ENCODE measurements at regions not wholly inside any gene's neighbourhood (a gene's known extent, or its start where the extent isn't known, plus 50 kb on each side); places are given as distances from the start of the nearest gene placed in this dataset.

DNA sequence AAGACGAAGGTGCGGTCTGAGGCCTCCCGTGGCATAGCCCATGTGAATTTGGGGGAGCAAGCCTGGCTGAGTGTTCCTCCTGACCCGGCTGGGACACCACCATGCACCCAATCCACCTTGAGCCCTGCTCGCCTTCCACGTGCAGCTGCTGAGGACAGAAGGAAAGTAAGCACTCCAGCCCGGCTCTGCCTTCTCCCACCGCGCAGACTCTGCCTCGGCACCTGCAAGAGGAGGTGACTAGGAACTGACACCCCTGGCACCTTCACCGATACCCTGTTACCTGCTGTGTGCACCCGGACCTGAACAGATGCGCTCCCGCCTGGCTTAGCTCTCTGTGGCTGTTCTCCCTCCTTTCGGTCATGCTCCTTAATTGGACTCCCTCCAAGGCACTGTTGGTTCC, 57.0 kb upstream of the OPN4 start:
- CTCF ChIA-PET, result interaction anchor here (1.4 kb wide), 2 partner anchors 196 to 197 kb away, joined by 3 to 6 read pairs; no protein-coding TSS in a partner anchor
- POLR2A ChIA-PET, result no interaction called here
- Histone ChIP-seq H3K27me3 (ENCODE audit: control insufficient read depth, insufficient read depth, low read length) (peaks cover 4% of the 10 kb centered on the region), H3K4me3 (ENCODE audit: low read depth, low read length) (no peak overlapping the region), H3K36me3 (ENCODE audit: control insufficient read depth, insufficient read depth, low read length) (no peaks in the 10 kb centered on the region)
- TF ChIP-seq, protein P1, sequence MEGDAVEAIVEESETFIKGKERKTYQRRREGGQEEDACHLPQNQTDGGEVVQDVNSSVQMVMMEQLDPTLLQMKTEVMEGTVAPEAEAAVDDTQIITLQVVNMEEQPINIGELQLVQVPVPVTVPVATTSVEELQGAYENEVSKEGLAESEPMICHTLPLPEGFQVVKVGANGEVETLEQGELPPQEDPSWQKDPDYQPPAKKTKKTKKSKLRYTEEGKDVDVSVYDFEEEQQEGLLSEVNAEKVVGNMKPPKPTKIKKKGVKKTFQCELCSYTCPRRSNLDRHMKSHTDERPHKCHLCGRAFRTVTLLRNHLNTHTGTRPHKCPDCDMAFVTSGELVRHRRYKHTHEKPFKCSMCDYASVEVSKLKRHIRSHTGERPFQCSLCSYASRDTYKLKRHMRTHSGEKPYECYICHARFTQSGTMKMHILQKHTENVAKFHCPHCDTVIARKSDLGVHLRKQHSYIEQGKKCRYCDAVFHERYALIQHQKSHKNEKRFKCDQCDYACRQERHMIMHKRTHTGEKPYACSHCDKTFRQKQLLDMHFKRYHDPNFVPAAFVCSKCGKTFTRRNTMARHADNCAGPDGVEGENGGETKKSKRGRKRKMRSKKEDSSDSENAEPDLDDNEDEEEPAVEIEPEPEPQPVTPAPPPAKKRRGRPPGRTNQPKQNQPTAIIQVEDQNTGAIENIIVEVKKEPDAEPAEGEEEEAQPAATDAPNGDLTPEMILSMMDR (IDR thresholded peaks at IDR 0.05; ENCODE audit: insufficient read depth, low read depth, low read length), result no peak
- DNase-seq (ENCODE audit: low read depth), result no peak

DNA sequence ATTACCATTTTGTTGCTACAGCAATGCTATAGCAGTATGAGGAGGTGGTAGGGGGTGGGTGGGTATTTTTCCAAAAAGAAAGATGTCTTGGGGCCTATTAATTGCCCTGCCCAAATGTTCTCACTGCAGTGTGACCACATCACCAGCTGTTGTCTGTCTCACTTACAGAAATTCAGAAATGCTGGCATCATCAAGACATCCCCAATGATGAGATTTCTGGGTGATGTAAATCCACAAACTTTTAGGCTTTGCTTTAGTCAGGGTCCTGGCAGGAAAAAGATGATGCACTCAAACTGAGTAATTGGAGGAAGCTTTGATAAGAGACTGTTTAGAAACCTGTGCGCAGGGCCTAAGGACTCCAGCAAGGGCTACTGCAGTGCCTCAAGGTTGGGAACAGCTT, 56.2 kb upstream of the OPN4 start:
- ChIA-PET POLR2A (no interaction called here), CTCF (interaction anchor here (0.6 to 0.8 kb wide), 2 partner anchors 12 to 342 kb away, joined by 3 read pairs; no protein-coding TSS in a partner anchor)
- Histone ChIP-seq H3K36me3 (ENCODE audit: control insufficient read depth, insufficient read depth, low read length) (no peaks in the 10 kb centered on the region), H3K4me3 (ENCODE audit: low read depth, low read length) (no peak overlapping the region), H3K27me3 (ENCODE audit: control insufficient read depth, insufficient read depth, low read length) (peaks cover 4% of the 10 kb centered on the region)
- TF ChIP-seq, protein P1 (IDR thresholded peaks at IDR 0.05; ENCODE audit: insufficient read depth, low read depth, low read length), result no peak
- DNase-seq (ENCODE audit: low read depth), result no peak

DNA sequence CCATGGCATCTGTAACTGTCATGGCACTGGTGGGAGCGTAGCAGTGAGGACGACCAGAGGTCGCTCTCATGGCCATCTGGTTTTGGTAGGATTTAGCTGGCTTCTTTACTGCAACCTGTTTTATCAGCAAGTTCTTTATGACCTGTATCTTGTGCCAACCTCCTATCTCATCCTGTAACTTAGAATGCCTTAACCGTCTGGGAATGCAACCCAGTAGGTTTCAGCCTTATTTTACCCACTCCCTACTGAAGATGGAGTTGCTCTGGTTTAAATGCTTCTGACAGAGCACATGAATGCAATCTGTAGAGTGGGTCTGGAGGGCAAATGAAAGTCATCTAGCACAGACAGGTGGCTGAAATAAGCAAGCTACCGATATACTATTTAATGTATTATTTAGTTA, 55.3 kb upstream of the OPN4 start:
- TF ChIP-seq, protein P1 (IDR thresholded peaks at IDR 0.05; ENCODE audit: insufficient read depth, low read depth, low read length), result no peak
- CTCF ChIA-PET, result interaction anchor here (0.8 to 1.2 kb wide), 2 partner anchors 13 to 14 kb away, joined by 3 read pairs; no protein-coding TSS in a partner anchor
- Histone ChIP-seq H3K27me3 (ENCODE audit: control insufficient read depth, insufficient read depth, low read length) (peaks cover 4% of the 10 kb centered on the region), H3K4me3 (ENCODE audit: low read depth, low read length) (no peak overlapping the region), H3K36me3 (ENCODE audit: control insufficient read depth, insufficient read depth, low read length) (no peaks in the 10 kb centered on the region)
- POLR2A ChIA-PET, result no interaction called here
- no peak for DNase-seq (ENCODE audit: low read depth)

DNA sequence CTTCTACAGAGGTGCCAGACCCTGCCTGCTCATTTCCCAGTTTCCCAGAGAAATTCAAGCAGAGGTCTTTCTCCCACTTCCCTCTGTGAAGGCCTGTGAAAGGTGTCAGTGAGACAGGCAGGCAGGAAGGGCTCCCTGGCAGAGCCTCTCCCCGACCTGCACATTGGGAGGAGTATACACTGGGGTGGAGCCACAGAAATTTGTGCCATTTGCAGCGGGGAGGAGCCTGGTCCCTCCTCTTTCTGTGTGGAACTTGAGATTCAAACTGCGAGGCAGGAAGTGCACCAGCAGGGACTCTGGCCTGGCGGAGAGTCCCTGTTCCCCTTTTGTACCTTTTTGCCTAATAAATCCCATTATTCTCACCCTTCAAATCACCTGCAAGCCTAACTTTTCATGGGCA, 54.6 kb upstream of the OPN4 start:
- Histone ChIP-seq H3K4me3 (ENCODE audit: low read depth, low read length) (no peak overlapping the region), H3K27me3 (ENCODE audit: control insufficient read depth, insufficient read depth, low read length) (peaks cover 4% of the 10 kb centered on the region), H3K36me3 (ENCODE audit: control insufficient read depth, insufficient read depth, low read length) (no peaks in the 10 kb centered on the region)
- TF ChIP-seq, protein P1 (IDR thresholded peaks at IDR 0.05; ENCODE audit: insufficient read depth, low read depth, low read length), result no peak
- POLR2A ChIA-PET, result no interaction called here
- DNase-seq (ENCODE audit: low read depth), result no peak
- CTCF ChIA-PET, result interaction anchor here (1.2 kb wide), 1 partner anchor 15 kb away, joined by 3 read pairs; no protein-coding TSS in a partner anchor

DNA sequence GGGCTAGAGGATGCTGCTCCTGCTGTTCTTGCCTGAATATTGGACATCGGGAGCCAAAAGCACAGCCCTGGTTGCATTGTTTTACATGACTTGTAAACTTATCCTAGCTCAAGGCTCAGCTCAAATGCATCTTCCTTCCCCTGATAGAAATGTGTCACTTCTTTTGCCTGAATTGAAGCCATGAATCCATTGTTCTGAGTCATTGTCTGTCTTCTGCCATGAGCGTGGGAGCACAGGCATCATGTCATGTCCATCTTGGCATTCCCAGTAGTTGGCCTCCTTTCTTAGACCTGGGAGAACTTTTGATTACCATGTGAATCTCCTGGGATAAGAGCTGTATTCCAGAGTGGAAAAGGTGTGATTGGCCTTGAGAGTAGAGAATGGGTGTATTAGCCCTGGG, 54.1 kb upstream of the OPN4 start:
- POLR2A ChIA-PET, result no interaction called here
- Histone ChIP-seq H3K27me3 (ENCODE audit: control insufficient read depth, insufficient read depth, low read length) (peaks cover 4% of the 10 kb centered on the region), H3K4me3 (ENCODE audit: low read depth, low read length) (no peak overlapping the region), H3K36me3 (ENCODE audit: control insufficient read depth, insufficient read depth, low read length) (no peaks in the 10 kb centered on the region)
- no peak for DNase-seq (ENCODE audit: low read depth)
- TF ChIP-seq, protein P1 (IDR thresholded peaks at IDR 0.05; ENCODE audit: insufficient read depth, low read depth, low read length), result no peak
- CTCF ChIA-PET, result interaction anchor here (1.2 kb wide), 1 partner anchor 15 kb away, joined by 3 read pairs; no protein-coding TSS in a partner anchor

Measured in BJ (cell line).